K562 (cell line): ENCODE measurements at regions not wholly inside any gene's neighbourhood (a gene's known extent, or its start where the extent isn't known, plus 50 kb on each side); places are given as distances from the start of the nearest gene placed in this dataset.

Experiments used
- ATAC-seq: fragments of 200-7000 bp; cut with Tn5 transposase; 3 replicates; pipeline ENCODE4 v1.9.1; 2020; ENCODE audit warnings: moderate library complexity
- BruUV-seq: library from RNA; stranded (reverse); fragments of 400-500 nt; replicated peaks from 2 replicates; lab custom pipeline; 2021; lab: Mats Ljungman, UMichigan
- CTCF ChIA-PET: fragments of 300-600 bp; formaldehyde crosslinking; extraction: SDS; loops from one replicate; lab custom pipeline; 2021; ENCODE audit warnings: low intra/inter-chr PET ratio; lab: Yijun Ruan, JAX
- POLR2A ChIA-PET: fragments of 300-600, 350-650 bp; sonication (Branson Sonifier 250); formaldehyde crosslinking; extraction: SDS; loops from one replicate; lab custom pipeline; 2021; ENCODE audit warnings: antibody characterized with exemption, inconsistent platforms; lab: Yijun Ruan, JAX
- DNase-seq, 4 experiments: peaks; one replicate each; pipeline versions ENCODE4 v3.0.0 to v3.0.0-alpha.2; 2011 to 2018; ENCODE audit warnings: low spot score in 3 of 4, mixed read lengths in 3 of 4; ENCODE audit errors: extremely low read depth in 1 of 4
- FAIRE-seq: peaks from 2 replicates; lab custom pipeline; 2011; peaks lifted over from hg19 to GRCh38; lab: Jason Lieb, UNC
- H2AFZ ChIP-seq: 2 replicates; pipeline ENCODE4 v1.6.0; 2011; ENCODE audit warnings: low read depth, low read length, control low read depth, inconsistent platforms
- H3K27ac ChIP-seq: fragments of 200-600 bp; 3 replicates; pipeline ENCODE4 v1.8.0; 2011; ENCODE audit warnings: low read depth, mild to moderate bottlenecking, control low read depth, inconsistent platforms, low read length, moderate library complexity, mixed read lengths; ENCODE audit errors: extremely low read depth
- H3K27me3 ChIP-seq, 2 experiments: fragments of 300-600 bp in 1 of 2; 2 replicates in 1 of 2; 3 replicates in 1 of 2; pipeline versions ENCODE4 v1.6.0 to v1.8.0; 2011; ENCODE audit warnings: inconsistent platforms in 2 of 2, low read length in 2 of 2, mild to moderate bottlenecking in 1 of 2, mixed read lengths in 1 of 2, moderate library complexity in 1 of 2; ENCODE audit not compliant: control insufficient read depth in 2 of 2, insufficient read depth in 2 of 2
- H3K36me3 ChIP-seq: fragments of 300-600 bp; 3 replicates; pipeline ENCODE4 v1.8.0; 2011; ENCODE audit warnings: mild to moderate bottlenecking, low read length, inconsistent platforms; ENCODE audit not compliant: control insufficient read depth, insufficient read depth
- H3K4me1 ChIP-seq, 2 experiments: fragments of 200-600 bp in 1 of 2; replicated peaks in 1 of 2; 2 replicates in 1 of 2; 3 replicates in 1 of 2; pipeline versions ENCODE4 v1.5.1 to v1.8.0; 2011; ENCODE audit warnings: inconsistent platforms in 2 of 2, low read length in 2 of 2, mild to moderate bottlenecking in 1 of 2, mixed read lengths in 1 of 2, moderate library complexity in 1 of 2; ENCODE audit not compliant: control insufficient read depth in 2 of 2, insufficient read depth in 2 of 2
- H3K4me2 ChIP-seq: 2 replicates; pipeline ENCODE4 v1.6.1; 2011; ENCODE audit warnings: low read length, control low read depth, inconsistent platforms, mixed read lengths; ENCODE audit not compliant: insufficient read depth
- H3K4me3 ChIP-seq: fragments of 200-600 bp; sonication (generic), shearing (Covaris generic); 2 replicates; pipeline ENCODE4 v1.5.1; 2016; ENCODE audit warnings: control low read depth, inconsistent platforms
- H3K79me2 ChIP-seq: fragments of 200-600 bp; 3 replicates; pipeline ENCODE4 v1.8.0; 2011; ENCODE audit warnings: low read length, inconsistent platforms; ENCODE audit not compliant: control insufficient read depth, insufficient read depth
- H3K9ac ChIP-seq, 2 experiments: 2 replicates each; pipeline versions ENCODE4 v1.6.0 to v1.6.1; 2011; ENCODE audit warnings: low read depth in 2 of 2, low read length in 2 of 2, control low read depth in 1 of 2, inconsistent platforms in 1 of 2, mild to moderate bottlenecking in 1 of 2, mixed read lengths in 1 of 2; ENCODE audit not compliant: insufficient read depth in 1 of 2
- H3K9me1 ChIP-seq: one replicate; pipeline ENCODE4 v1.6.0; 2011; ENCODE audit warnings: inconsistent platforms, mild to moderate bottlenecking, low read length, moderate library complexity; ENCODE audit not compliant: control insufficient read depth, insufficient read depth
- H3K9me3 ChIP-seq: replicated peaks from 2 replicates; pipeline ENCODE4 v1.5.1; 2011; ENCODE audit warnings: low read depth, low read length, inconsistent platforms; ENCODE audit not compliant: control insufficient read depth, insufficient read depth
- H4K20me1 ChIP-seq: replicated peaks from 2 replicates; pipeline ENCODE4 v1.6.1; 2011; ENCODE audit warnings: low read length, inconsistent platforms, mixed read lengths; ENCODE audit not compliant: control insufficient read depth, insufficient read depth
- CBX5 ChIP-seq: IDR thresholded peaks from 2 replicates; pipeline ENCODE4 v1.6.1; 2014; ENCODE audit warnings: low read depth, borderline replicate concordance
- EP400 ChIP-seq: fragments of 450-650 bp; IDR thresholded peaks from 2 replicates; pipeline ENCODE4 v1.6.1; 2017; ENCODE audit warnings: antibody characterized with exemption, mild to moderate bottlenecking, moderate library complexity
- POLR3A ChIP-seq: IDR thresholded peaks from 2 replicates; pipeline ENCODE4 v1.6.1; 2011; ENCODE audit warnings: borderline replicate concordance, mild to moderate bottlenecking, moderate library complexity; ENCODE audit not compliant: insufficient read length, insufficient read depth; ENCODE audit errors: extremely low read depth
- ZNF124 ChIP-seq: sonication (generic); formaldehyde crosslinking; IDR thresholded peaks from 2 replicates; pipeline ENCODE4 v1.8.1; 2022; ENCODE audit warnings: missing genetic modification reagents
- ZNF24 ChIP-seq: fragments of 450-650 bp; IDR thresholded peaks from 2 replicates; pipeline ENCODE4 v1.6.1; 2016
- ZNF780A ChIP-seq: fragments of 250-450 bp; sonication (Bioruptor Pico); IDR thresholded peaks from 2 replicates; pipeline ENCODE4 v1.5.0; 2021; ENCODE audit warnings: mild to moderate bottlenecking
- WGBS: fragments of 100-300 bp; shearing (Covaris generic); methylation state at CpG from one replicate; pipeline ENCODE4 v1.1.6; 2016; ENCODE audit warnings: low coverage, mixed read lengths; ENCODE audit not compliant: insufficient coverage; ENCODE audit errors: missing lambda C conversion rate; 5-methylcytosine and 5-hydroxymethylcytosine counted together
- in situ Hi-C: fragments of 300-500 bp; cut with MboI; formaldehyde crosslinking; loops from 4 replicates; pipeline ENCODE4 v1.15.0; 2018; ENCODE audit warnings: inconsistent platforms, mixed read lengths
- intact Hi-C: fragments of 100-400 bp; cut with micrococcal nuclease; formaldehyde crosslinking; loops from 2 replicates; pipeline ENCODE4 v1.14.2; 2022
- TF ChIP-seq, protein P1 (sequence below): fragments of 450-650 bp; formaldehyde crosslinking; IDR thresholded peaks from 2 replicates; pipeline ENCODE4 v1.4.0; 2022; ENCODE audit warnings: missing genetic modification characterization

DNA sequence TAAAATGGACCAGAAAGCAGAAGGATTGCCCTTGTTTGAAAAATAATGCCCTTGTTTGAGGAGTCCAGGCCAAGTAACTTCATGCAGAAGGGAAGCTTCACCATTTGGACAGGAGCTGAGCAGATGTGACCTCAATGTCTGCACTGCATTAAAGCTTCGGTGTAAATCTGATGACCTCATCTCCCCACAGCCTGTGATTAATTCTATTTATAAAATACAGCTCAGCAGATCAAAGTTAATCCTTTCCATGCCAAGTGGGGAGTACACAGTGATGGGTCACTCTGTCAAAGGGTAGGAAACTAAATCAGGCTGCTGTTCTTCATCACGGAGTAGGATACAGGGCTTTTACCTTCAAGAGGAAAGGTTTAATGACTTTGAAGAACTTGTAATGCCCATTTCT lies 533.7 kb downstream of the RPS29 start:
- Histone ChIP-seq H3K4me2 (no peak overlapping the region), H3K9me3 (no peaks in the 10 kb centered on the region), H3K27me3 (no peaks in the 10 kb centered on the region), H3K27ac (no peak overlapping the region), H3K9me1 (no peaks in the 10 kb centered on the region), H3K4me1 (no peaks in the 10 kb centered on the region), H3K36me3 (no peaks in the 10 kb centered on the region), H4K20me1 (no peaks in the 10 kb centered on the region), H3K9ac (no peak overlapping the region), H2AFZ (no peak overlapping the region), H3K4me3 (no peak overlapping the region), H3K79me2 (no peaks in the 10 kb centered on the region)
- FAIRE-seq = no peak
- intact Hi-C loops (no loop called here), in situ Hi-C loops (no loop called here)
- POLR2A ChIA-PET = no interaction called here
- TF ChIP-seq ZNF24 (no peak), ZNF780A (no peak), ZNF124 (CRISPR knock-in tag) (no peak)
- TF ChIP-seq, protein P1, sequence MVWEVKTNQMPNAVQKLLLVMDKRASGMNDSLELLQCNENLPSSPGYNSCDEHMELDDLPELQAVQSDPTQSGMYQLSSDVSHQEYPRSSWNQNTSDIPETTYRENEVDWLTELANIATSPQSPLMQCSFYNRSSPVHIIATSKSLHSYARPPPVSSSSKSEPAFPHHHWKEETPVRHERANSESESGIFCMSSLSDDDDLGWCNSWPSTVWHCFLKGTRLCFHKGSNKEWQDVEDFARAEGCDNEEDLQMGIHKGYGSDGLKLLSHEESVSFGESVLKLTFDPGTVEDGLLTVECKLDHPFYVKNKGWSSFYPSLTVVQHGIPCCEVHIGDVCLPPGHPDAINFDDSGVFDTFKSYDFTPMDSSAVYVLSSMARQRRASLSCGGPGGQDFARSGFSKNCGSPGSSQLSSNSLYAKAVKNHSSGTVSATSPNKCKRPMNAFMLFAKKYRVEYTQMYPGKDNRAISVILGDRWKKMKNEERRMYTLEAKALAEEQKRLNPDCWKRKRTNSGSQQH = no peak
- 0% methylated on average over 2 of the region's 2 CpGs for WGBS
- no TSS peak for BruUV-seq
- ATAC-seq = no peak
- no peak for DNase-seq
- CTCF ChIA-PET = no interaction called here

DNA sequence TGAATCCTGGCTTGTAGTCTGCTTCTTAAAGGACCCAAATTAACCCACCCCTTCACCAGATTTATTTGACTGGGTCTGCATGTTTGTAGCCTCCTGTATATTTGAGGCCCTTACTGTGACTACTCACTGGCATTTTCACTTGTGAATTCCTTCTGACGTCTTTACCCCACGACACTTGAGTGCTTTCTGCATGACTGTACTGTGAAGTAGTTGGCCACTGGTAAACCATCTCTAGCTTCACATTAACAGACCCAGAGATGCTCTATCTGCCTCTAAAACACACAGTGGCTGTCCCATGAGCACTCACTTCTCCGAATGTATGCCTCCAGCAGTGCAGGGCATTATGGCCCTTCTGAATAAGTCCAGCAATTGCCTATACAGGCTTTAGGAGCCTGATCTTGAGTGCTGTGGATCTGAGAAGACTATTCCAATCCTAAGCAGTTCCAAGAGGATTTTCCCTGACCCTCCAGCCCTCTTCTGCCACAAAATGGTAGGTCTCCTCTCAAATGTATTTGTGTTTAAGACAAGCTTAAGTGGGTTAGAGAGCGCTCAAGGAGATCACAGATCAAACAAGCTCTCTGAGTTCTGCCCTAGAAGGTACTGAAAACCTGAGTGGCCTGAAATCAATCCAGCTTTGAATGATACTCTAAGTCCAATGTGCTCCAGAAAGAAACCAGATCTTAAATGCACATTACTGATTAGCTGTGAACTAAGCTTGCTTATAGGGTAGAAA lies 534.7 kb downstream of the RPS29 start:
- no peak for FAIRE-seq
- no peak for ATAC-seq
- DNase-seq = no peak
- Histone ChIP-seq H4K20me1 (no peaks in the 10 kb centered on the region), H3K4me1 (no peaks in the 10 kb centered on the region), H3K4me3 (no peak overlapping the region), H2AFZ (no peak overlapping the region), H3K4me2 (no peak overlapping the region), H3K27me3 (no peaks in the 10 kb centered on the region), H3K9ac (no peak overlapping the region), H3K36me3 (no peaks in the 10 kb centered on the region), H3K79me2 (no peaks in the 10 kb centered on the region), H3K27ac (no peak overlapping the region), H3K9me3 (no peaks in the 10 kb centered on the region), H3K9me1 (no peaks in the 10 kb centered on the region)
- in situ Hi-C loops (no loop called here), intact Hi-C loops (no loop called here)
- ChIA-PET CTCF (no interaction called here), POLR2A (no interaction called here)
- whole genome bisulfite sequencing = 0% methylated on average over 4 of the region's 4 CpGs
- no TSS peak for BruUV-seq
- TF ChIP-seq POLR3A (no peak), CBX5 (no peak), EP400 (no peak)
